ENCODE measurements at regions not wholly inside any gene's neighbourhood (a gene's known extent, or its start where the extent isn't known, plus 50 kb on each side); places are given as distances from the start of the nearest gene placed in this dataset.

DNA sequence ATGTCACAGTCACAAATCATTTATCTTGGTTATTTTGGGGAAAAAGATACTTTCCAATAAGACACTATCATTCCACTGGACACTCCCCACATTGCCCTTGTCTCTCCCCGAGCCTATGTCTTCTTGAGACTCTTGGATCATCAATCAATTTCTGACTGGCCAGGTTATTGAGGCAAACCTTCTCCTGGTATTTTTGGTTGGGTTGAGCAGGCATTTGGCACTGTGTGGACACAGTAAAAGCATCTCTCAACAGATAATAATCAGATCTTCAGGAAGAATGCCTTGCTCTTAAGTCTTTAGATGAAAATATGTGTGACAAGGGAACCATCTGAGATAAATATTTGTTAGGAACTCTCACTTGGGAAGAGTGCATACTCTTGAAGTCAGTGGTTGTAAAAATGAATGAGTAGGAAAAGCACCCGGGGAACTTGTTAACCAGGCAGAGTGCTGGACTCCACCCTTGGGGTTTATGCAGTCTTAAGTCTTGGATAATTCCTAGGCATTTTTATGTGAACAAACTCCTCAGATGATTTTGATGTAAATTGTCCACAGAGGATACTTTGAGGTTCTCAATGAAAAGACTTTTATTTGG lies 223.8 kb upstream of the CLINT1 start:
- no peak for DNase-seq

DNA sequence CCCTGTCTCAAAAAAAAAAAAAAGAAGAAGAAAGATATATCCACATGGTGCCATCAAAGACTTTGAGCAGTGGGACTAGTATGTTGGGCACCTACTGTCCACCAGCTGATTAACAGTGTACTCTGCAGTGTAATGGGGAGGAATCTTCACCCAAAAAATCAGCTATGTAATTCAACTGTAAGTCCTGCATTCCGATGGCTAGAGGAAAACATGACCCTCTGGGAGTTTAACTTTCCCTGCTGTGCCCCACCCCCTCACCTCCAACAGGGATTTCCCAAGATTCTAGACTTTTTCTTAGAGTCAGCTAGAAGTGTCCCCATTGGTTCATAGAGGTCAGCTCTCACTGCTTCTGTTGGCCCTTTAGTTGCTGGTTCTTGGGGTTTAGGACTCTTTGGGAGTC lies 221.2 kb upstream of the CLINT1 start:
- DNase-seq: no peak

DNA sequence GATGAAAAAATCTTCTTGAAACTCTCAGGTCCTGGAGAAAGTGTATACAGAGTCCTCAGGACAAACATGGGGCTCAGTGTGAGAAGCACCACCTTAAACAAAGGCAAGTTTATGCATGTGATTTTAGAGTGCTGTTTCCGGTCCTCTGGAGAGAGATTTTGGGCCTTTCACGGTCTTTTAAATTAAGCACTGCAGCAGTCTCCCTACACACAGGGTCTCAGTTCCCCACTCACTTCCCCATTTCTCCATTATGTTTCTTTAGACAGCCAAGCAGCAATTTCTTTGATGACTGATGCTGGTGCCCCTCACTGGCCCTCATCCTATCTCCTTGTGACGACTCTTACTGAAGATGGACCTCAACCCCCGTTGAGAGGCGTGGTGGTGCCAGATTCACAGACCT lies 220.2 kb upstream of the CLINT1 start:
- no peak for DNase-seq

DNA sequence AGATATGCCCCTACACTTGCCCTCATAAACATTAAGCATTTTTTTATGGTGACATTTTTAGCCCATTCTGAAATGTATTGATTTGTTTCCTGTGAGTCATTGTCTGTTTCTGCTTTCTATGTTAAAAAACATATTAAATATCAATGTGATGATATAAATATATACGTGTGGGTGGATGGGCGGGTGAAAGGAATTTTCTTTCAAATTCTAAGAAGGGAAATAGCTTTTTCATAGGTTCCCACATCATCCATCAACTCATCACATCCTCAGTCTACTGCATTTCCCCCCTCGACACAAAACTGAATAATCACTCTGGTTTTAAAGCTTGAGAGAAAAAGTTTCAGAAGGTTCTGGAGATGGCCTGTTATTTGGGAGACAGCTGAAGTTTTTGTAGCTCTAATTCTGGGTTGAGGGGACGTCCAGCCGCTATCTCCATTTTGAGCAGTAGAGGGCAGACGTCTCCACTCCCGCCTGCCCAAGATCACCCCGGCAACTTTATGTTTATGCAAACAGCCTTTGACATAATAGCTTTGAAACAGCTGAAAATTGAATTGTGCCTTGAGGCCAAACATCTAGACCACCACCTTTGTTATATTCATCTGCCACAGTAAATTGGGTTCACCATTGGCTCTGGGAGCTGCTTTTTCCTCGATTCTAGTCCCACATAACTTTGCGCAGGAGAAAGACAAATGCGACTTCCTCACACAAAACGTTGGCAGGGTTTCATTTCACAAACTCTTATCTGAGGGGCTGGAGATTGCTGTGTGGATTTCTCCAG lies 216.2 kb upstream of the CLINT1 start:
- peak; percentile 74 for DNase-seq

DNA sequence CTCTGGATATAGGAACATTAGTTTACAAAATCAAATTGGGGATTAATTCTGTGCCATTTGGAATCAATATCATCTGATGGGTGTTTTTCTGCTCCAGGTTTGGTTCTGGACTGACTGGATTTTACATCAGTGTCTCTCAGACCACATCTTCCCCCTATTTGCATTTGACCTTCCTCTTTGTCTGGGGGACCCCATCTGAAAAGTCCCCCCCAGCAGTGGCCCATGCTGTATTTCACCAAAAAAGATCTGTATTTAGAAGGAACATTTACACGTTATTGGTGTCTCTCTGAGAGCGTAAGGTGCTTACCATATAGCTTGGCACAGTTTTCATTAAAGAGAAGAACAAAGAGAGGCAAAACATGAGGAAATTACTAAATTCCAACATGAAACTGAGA lies 215.6 kb upstream of the CLINT1 start:
- DNase-seq: no peak

DNA sequence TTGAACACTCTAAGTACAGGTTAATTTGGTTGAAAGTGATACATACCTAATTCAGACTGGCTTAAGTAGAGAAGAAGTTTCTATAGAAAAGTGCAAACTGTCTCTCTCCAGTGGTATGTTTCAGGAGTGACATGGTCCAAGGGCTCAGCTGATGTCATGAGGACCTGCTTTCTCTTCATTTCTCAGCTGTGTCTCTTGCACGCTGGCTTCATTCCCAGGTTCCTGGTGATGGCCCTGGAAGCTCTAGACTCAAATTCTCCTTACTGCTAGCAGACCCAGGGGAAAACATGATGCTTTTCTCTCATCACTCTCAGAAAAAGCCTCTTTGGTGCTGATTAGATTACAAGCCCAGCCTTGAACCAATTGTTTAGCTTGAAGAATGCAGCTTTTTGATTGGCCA lies 211.9 kb upstream of the CLINT1 start:
- no peak for DNase-seq

DNA sequence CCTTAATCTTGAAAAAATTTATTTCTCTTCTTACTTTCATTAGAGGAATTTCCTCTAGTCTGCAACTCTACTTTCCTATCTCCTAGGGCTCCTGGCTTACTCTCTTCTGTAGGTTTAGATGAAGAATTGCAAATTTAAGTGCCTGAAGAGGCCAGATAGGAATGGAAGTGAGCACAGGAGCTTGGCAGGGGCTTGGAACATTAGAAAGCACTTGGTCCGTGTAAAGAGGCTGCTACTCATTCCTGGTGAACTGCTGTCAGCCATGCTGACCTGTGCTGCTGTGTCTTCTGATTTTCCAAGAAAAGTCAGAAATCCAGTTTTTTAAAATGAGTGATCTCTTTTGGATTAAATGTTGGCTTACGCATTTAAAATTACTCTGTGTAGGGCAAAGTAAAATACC lies 210.9 kb upstream of the CLINT1 start:
- no peak for DNase-seq

DNA sequence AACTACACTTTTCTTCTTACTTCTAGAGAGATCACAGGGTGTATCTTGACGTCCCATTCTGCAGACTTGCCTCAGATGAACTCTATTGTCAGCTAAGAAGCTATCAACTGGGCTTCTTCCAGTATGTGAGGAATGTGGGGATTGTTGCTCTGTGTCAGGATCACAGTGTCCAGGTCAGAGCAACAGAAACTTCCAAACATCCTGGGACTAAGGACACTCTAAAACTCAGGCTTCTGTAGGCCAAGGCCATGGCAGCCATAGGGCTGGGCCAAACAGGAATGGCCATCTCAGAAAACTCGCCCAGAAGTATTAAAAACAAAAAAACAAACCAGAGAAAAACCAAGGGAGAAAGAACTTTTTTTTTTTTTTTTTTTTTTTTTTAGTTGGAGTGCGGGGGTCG lies 210.0 kb upstream of the CLINT1 start:
- no peak for DNase-seq

DNA sequence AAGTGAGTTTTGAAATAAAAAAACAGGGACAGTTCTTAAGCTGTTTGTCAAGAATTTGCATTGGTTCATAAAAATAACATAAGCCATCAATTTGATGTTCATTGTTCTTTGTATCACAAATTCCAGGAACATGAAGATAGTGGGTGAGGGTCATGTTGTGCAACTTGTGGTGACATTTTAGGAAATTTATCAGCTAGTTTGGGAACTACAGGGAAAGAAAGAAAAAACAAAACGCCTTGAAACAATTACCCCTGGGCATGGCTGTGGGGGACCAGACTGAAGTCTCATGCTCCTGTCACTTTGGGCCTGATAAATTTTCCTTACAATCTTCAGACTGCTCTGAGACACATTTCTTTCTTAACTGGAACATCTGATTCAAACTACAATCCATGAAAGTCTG lies 207.1 kb upstream of the CLINT1 start:
- no peak for DNase-seq

DNA sequence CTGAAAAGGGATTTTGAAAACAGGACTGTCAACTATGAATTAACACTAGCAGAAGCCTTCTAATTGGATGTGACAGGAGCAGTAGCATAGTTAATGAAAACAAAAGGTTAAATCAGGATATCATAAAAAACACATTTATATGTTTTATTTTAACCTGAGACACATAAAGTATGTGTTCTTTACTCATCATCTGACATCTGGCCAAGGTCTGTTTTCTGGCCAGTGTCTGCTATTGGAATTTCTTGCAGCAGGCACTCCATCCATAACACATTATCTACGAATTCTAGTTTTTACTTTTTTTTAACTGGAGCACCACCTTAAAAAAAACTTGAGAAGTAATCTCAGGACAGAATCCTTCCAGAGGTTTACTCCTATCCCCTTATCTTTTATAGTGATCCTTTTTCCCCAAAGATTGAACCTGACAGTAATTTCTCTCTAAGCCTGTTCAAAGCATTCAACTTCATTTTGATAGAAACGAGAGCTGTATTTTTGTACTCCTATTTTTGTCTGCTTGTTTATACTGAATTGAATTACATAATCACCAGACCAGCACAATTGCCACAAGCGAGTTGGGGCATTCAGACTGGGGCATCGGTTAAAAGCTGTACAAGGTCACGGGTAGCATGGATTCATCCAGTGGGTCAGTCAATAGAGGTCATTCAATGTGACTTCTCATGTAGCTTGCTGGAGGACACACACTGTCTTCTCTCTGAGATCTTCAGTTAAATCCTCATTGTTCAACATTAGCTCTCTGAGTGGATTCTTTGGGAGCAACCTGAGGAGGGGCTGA lies 205.6 kb upstream of the CLINT1 start:
- no peak for DNase-seq

DNA sequence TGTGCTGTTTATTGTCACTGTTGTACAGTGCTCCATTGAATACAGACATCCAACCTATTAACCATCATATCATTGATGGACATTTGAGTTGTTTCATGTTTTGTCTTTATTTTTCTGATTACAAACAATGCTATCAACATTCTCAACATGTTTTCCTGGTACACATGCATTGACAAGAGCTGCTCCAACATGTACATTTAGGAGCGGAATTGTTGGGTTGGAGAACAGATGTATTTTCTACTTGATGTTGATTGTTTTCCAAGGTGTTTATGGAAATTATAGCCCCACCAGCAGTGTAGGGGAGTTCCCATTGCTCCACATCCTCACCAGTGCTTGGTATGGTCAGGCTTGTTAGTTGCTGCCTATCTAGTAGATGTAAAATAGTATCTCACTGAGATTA lies 204.1 kb upstream of the CLINT1 start:
- DNase-seq: no peak

DNA sequence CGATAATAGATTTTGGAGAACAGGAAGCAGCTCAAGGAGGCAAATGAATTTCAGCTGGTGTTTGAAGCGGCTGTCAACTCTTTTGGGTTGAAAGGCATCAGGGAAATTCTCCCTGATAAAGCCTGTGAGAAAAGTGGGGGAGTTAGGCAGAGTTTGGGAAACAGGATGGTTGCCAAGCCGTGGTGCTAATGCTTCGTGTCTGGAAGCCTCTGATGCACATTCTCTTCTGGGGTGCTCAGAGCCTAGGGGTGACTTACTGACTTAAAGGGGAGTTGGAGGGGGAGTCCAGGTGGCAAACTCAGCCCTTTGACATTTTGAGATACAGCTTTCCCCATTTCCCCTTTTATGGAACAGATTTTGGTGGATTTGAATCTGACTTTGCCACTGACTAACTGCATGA lies 202.5 kb upstream of the CLINT1 start:
- DNase-seq: no peak

DNA sequence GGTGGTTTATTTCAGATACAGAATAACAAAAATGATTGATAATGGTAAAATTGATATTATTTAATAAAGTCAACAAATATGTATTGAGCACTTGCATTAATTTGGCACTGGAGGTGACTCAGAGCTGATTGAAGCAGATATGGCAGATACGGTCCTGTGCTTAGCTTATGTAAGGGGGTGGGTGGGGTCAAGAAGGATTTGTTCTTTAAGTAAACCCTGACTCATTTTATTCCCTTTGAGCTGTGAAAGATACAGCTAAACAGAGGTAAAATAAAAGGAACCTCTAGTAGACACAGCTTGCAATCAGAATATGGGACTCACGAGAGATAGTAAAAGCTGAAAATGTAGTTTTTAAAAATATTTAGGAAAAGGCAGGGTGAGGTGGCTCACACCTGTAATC lies 201.3 kb upstream of the CLINT1 start:
- no peak for DNase-seq

DNA sequence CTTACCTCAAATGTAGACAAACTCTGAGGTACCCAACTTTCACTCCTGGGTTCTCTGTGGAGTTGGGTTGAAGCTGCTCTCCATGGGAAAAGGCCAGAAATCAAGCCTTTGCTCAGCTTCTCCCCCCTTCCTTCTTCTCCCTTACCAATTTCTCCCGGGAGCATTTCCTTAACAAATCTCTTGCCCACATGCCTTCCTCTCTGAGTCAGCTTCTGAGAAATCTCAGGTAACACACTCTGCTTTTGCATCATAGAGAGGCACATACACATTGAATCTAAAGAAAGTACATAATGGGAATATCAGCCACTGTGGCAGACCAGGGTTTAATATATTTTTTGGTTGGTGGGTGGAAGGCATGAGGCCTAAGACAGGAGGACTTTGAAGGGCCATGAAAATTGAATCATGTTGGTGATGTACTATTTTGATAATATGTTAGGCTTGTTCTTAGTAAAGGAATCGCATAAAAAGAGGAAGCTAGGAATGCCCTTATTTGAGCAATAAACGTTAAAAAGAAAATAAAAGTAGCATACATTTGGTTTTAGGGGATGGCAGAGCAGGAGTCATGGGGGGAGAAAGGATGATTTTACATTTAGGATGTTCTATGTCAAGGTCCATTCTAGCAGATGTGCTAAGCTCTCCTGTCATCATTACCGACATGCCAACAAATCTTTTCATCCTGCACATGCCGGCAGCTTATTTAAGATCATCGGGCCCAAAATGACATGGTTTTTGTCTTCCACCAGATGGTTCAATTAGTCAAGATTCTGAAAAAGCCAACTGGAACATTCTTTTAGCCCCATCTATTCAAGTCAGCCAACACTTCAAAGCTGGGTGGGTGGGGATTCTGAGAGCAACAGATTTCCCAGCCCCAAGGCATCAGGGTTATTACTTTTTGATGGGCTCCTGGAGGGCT lies 199.5 kb upstream of the CLINT1 start:
- DNase-seq: peak; percentile 42

DNA sequence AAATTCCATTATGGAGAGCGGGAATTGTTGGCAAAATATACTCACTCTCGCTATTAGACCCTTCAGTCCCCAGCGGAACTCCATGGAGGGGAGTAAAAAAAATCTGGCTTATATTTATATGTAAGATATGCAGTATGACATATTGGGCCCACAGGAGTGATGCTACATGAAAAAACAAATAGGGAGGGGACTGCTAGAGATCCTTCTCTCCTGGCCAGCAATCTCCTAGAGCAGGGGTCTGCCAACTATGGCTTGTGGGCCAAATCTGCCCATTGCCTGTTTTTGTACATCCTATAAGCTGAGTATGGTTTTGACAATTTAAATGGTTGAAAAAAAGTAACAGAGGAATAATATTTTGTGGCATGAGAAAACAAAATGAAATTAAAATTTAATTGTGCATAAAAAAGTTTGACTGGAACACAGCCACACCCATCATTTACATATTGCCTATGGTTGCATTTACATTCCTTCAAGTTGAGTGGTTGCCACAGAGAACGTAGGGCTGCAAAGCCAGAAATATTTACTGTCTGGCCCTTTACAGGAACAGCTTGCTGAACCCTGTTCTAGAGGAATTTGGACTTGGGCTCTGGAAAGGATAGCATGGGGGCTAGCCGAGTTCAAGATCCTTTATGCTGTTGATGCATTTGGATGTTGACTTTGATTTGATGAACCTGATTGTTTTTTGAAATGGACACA lies 197.3 kb upstream of the CLINT1 start:
- peak; percentile 17 for DNase-seq

DNA sequence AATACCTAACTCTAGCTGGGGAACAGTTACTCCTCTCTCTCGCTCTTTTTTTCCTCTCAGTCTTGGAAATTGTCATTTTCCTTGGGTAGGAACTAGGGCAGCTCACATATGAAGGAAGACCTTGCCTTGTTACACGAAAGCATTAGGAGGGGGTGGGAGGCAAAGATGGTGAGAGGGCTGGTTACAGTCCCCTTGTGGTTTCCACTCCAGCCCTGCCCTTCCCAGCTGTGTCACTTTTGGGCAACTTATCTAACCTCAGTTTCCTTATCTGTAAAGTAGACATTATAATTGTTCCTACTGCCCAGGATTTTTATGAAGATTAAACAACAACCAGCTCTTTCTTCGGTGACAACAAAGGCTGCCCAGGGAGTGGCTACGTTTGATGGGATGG lies 196.2 kb upstream of the CLINT1 start:
- peak; percentile 12 for DNase-seq

DNA sequence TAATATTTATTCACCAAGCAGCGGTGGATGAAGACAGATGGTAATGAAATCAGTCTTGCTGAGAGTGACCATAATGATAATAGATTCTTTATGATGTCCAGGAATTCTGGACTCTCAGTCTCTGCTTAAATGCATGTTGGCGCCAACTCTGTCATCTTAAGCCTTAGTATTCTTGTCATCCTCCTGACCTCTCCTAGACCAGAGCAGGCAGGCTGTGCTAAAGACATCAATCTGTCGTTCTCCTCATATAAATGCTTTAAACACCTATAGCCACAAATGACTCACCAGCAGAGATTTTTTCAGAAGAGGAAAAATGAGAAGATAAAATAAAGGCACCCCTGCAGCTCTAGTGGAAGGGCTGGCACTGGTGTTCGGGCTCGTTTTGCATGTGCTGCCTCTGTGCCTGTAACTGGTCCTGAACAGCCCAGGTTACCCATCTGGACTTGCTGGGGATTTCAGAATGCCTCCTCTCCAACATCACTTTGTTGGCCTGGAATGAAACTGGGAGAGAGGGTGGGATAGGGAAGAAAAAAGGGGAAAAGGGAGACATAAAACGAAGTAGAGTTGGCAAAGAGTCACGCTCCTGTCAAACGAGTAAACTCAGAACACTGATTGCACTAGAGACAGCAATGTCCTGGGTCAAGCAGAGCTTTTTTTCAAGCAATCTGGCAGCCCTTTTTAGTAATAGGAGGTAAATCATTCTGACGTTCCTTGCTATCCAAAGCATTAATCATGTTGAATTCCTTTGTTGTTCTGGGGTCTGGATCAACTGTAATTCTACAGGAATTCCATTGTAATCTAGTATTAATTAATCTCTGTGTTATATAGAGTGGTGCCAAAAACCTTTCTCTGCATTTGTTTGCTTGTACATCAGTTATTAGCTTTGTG lies 195.5 kb upstream of the CLINT1 start:
- no peak for DNase-seq

DNA sequence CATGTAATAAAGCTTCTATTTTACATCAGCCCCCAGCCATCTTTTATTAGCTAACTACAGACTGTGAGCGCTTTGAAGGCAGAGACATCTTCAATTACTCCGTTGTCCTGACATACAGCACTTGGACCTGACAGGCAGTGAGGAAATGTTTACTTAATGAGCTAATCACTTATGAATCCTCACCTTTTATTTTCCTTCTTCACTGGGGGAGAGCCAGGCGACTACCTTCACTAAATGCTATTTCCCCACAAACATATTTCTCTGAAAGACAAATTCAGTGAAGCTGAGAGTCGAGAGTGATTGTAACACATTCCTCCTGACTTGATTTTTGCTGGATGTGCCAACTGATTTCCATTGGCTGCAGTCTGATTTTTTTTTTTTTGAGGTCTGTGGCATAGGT lies 192.1 kb upstream of the CLINT1 start:
- DNase-seq: no peak

DNA sequence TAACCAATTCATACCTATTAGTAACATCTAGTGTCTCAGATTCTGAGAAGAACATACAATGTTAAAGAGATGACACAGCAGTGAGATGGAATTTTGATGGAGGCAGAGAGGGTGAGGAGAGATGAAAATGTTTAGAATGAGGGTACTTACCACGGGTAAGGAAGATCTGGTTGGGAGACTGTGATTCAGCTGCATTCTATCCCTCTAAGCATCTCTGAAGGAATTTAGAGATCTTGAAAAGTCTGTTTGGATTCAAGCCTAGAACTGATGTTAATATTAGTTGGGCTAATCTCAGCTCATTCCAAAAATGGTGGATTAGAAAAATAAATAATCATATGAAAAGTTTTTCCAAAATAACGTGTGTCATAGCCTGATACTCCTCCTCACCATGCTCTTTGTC lies 191.5 kb upstream of the CLINT1 start:
- DNase-seq: no peak

DNA sequence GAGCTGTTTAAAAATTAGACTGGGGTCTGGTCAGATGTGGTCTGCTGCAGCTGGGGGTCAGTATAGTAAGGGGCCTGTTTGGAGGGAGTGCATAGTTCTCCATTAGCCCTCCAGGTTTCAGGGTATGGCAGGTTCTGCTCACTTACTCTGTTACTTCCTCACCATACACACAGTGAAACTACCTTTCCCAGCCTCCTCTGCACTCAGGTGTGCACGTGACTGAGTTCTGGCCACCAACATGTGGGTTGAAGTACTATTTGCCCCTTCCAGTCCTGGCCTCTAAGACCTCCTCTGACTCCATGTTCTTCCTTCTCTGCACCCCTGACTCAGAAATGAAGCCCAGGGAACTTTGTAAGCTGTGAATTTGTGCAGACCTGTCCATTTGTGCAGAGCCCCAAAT lies 190.5 kb upstream of the CLINT1 start:
- DNase-seq: no peak

DNA sequence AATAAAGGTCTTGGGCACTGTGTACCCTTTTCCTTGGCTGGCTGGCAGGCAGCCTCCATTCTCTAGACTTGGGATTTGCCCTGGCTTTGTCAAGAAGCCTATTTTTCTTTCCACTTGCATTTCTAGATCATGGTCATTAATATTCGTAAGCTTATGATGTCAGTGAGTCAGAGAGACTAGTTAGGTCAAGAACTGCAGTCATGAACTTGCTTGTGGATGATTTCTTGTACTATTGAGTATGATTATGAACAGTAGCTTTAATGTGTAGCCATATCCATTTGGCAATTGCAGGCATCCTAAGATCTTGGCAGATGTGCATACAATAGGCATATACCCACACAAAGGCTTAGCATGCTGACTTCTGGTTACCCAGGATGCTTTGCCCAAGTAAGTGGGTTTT lies 186.8 kb upstream of the CLINT1 start:
- no peak for DNase-seq
